ENCODE measurements at regions not wholly inside any gene's neighbourhood (a gene's known extent, or its start where the extent isn't known, plus 50 kb on each side); places are given as distances from the start of the nearest gene placed in this dataset.

GRCh38 chr1:185636848-185637247, 97.3 kb upstream of the HMCN1 start:
- H3K4me2 ChIP-seq, result peak overlapping the region; percentile 17
- H2AFZ ChIP-seq (ENCODE audit: low read depth), result no peak overlapping the region
- peaks cover 17% of the 10 kb centered on the region for H3K4me1 ChIP-seq (ENCODE audit: low read depth, poor library complexity, severe bottlenecking)
- no peak overlapping the region for H3K4me3 ChIP-seq (IDR thresholded peaks at IDR 0.05; ENCODE audit: insufficient read depth, low read depth, low read length)
- no peaks in the 10 kb centered on the region for H4K20me1 ChIP-seq (ENCODE audit: insufficient read depth)
- TF ChIP-seq CTCF (conservative IDR thresholded peaks at IDR 0.05; ENCODE audit: low read depth, low read length), result no peak
- no peak overlapping the region for H3K27ac ChIP-seq
- H3K36me3 ChIP-seq (ENCODE audit: insufficient read depth), result no peaks in the 10 kb centered on the region
- H3K27me3 ChIP-seq (ENCODE audit: insufficient read depth, low read depth), result no peaks in the 10 kb centered on the region
- no peaks in the 10 kb centered on the region for H3K79me2 ChIP-seq (ENCODE audit: insufficient read depth, low read depth)
- no peak overlapping the region for H3K9ac ChIP-seq

- no peak for TF ChIP-seq CTCF (conservative IDR thresholded peaks at IDR 0.05; ENCODE audit: low read depth, low read length)
- Histone ChIP-seq H4K20me1 (ENCODE audit: insufficient read depth) (no peaks in the 10 kb centered on the region), H3K36me3 (ENCODE audit: insufficient read depth) (no peaks in the 10 kb centered on the region), H3K4me3 (IDR thresholded peaks at IDR 0.05; ENCODE audit: insufficient read depth, low read depth, low read length) (no peak overlapping the region), H2AFZ (ENCODE audit: low read depth) (no peak overlapping the region), H3K79me2 (ENCODE audit: insufficient read depth, low read depth) (no peaks in the 10 kb centered on the region), H3K27ac (no peak overlapping the region), H3K4me2 (no peak overlapping the region), H3K27me3 (ENCODE audit: insufficient read depth, low read depth) (no peaks in the 10 kb centered on the region), H3K4me1 (ENCODE audit: low read depth, poor library complexity, severe bottlenecking) (peaks cover 17% of the 10 kb centered on the region), H3K9ac (no peak overlapping the region)
Observed at GRCh38 chr1:185634704-185635103, 99.5 kb upstream of the HMCN1 start.

- TF ChIP-seq CTCF (conservative IDR thresholded peaks at IDR 0.05; ENCODE audit: low read depth, low read length), result no peak
- H3K27ac ChIP-seq, result no peak overlapping the region
- no peak overlapping the region for H3K9ac ChIP-seq
- no peaks in the 10 kb centered on the region for H4K20me1 ChIP-seq (ENCODE audit: insufficient read depth)
- H3K79me2 ChIP-seq (ENCODE audit: insufficient read depth, low read depth), result no peaks in the 10 kb centered on the region
- H2AFZ ChIP-seq (ENCODE audit: low read depth), result no peak overlapping the region
- no peaks in the 10 kb centered on the region for H3K36me3 ChIP-seq (ENCODE audit: insufficient read depth)
- no peak overlapping the region for H3K4me3 ChIP-seq (IDR thresholded peaks at IDR 0.05; ENCODE audit: insufficient read depth, low read depth, low read length)
- H3K4me2 ChIP-seq, result no peak overlapping the region
- H3K27me3 ChIP-seq (ENCODE audit: insufficient read depth, low read depth), result no peaks in the 10 kb centered on the region
- H3K4me1 ChIP-seq (ENCODE audit: low read depth, poor library complexity, severe bottlenecking), result peaks cover 17% of the 10 kb centered on the region
Observed at GRCh38 chr1:185632659-185633423, 101.3 kb upstream of the HMCN1 start.

GRCh38 chr1:185631843-185632242, 102.3 kb upstream of the HMCN1 start:
- no peak for TF ChIP-seq CTCF (conservative IDR thresholded peaks at IDR 0.05; ENCODE audit: low read depth, low read length)
- Histone ChIP-seq H2AFZ (ENCODE audit: low read depth) (no peak overlapping the region), H3K4me1 (ENCODE audit: low read depth, poor library complexity, severe bottlenecking) (peaks cover 10% of the 10 kb centered on the region), H3K27me3 (ENCODE audit: insufficient read depth, low read depth) (no peaks in the 10 kb centered on the region), H3K36me3 (ENCODE audit: insufficient read depth) (no peaks in the 10 kb centered on the region), H3K27ac (no peak overlapping the region), H3K79me2 (ENCODE audit: insufficient read depth, low read depth) (no peaks in the 10 kb centered on the region), H3K4me3 (IDR thresholded peaks at IDR 0.05; ENCODE audit: insufficient read depth, low read depth, low read length) (no peak overlapping the region), H3K9ac (no peak overlapping the region), H4K20me1 (ENCODE audit: insufficient read depth) (no peaks in the 10 kb centered on the region), H3K4me2 (no peak overlapping the region)
